Hepatic stellate cell (primary cell): ENCODE measurements at regions not wholly inside any gene's neighbourhood (a gene's known extent, or its start where the extent isn't known, plus 50 kb on each side); places are given as distances from the start of the nearest gene placed in this dataset.

Experiments used
- DNase-seq: peaks from one replicate; pipeline ENCODE4 v3.0.0; 2011; ENCODE audit warnings: low spot score

GRCh38 chr3:147851062-147851461 is 441.9 kb downstream of the ZIC1 start:
- no peak for DNase-seq

DNA sequence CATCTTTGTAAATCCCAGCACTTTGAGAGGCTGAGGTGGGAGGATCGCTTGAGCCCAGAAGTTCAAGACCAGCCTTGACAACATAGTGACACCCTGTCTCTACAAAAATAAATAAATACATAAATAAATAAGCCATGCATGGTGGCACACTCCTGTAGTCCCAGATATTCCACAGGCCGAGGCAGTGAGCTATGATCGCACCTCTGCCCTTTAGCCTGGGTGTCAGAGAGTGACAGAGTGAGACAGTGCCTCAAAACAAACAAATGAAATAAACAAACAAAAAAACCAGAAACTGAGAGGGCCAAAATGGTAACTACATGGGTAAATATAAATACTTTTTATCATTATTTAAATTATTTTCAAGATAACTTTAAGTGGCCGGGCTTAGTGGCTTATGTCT is 445.4 kb downstream of the ZIC1 start:
- no peak for DNase-seq

DNA sequence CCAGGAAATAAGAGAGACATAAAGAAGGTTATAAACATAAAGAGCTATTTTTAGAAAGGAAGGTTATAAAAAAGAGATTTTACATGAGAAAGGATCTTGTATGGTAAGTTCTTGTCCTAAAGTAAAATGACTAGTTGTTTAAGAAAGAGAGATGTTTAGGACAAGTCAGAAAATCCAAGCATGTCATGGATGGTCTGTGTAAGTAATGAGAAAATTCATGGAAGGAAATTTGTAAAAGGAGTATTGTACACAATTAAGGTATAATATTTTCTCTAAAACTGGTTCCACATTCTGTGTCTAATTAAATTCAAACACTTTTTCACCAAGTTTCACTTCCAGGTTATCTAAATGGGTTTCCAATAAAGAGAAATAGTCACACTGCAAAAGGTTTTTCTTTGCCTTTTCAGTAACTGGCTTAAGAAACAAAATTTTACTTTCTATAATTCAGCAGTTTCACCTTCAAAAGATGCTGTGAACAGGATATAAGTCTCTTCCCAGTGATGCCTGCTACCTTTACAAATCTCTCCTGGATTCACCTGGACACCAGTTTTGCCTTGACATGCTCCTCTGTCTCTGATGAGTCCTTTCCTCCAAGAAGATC is 455.7 kb downstream of the ZIC1 start:
- DNase-seq, result no peak

DNA sequence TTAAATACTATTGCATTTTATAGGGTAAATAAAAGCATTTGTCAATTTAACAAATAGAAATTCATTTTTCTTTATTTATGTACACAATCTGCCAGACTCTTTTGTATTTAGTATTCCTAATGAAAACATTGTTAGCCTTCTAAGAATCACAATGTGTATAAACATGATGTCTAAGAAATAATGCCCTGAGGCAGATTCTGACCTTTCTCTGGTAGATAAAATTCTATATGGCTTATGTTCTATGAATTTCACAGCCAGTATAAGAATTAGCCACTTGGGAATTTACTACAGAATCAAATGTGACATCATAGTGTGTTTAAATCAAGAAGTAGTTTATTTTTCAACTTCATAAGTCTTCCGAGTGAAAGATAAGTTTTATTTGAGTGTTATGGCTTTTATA is 457.4 kb downstream of the ZIC1 start:
- no peak for DNase-seq

- no peak for DNase-seq
These were observed 463.4 kb downstream of the ZIC1 start for GRCh38 chr3:147872568-147872967.

- DNase-seq, result no peak
These were observed 466.3 kb downstream of the ZIC1 start for GRCh38 chr3:147875498-147875897.

DNA sequence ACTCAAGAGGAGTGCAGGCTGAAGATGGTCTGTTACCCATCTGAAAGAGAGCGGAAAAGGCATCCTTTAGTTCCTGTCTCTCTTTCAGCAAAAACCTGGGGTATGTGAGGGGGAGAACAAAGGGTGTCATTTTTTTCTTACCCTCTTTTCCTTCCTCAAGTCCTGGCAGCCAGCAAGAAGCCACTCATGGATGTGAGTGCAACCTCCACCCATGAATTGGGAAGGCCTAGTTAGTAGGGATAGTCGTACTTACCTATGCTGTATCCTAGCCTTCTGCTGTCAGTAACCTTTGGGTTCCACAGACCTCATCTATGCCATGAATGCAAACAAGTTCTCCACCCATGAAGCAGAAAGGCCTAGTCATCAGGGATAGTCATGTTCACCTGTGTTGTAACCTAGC is 472.8 kb downstream of the ZIC1 start:
- no peak for DNase-seq

DNA sequence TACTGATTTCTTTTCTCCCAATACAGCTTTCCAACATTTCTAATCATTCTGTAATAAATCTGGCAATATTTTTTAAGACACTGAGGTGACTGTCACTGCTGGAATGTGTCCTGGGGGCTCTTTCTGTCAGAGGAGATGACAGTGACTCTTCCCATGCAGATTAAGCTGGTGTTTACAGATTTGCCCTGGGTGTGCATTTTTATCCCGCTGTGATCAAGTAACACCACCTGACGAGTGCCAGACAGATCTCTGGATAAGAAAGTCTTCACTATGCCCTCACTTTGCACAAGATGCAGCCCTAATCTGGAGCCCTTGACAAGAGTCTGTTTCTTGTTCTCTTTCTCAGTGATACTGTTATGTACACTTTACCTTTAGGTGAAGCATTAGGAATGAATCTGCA is 477.7 kb downstream of the ZIC1 start:
- no peak for DNase-seq

DNA sequence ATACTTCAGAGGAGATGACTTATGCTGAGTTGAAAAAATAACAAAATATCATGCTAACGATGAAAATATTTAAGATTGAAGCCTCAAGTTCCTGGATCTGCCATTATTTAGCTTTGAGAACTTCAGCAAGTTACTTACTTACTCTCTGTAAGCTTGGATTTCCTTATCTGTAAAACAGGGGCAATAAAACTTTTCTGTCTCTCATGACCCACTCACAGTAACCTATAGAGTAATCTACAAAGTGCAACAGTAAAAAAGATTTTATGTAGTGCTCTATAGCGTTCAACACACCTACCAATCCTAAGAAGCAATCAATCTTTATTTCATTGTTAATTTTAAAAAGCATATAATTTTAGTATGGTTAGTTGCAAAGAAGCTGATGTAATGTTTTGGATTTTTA is 478.6 kb downstream of the ZIC1 start:
- DNase-seq, result no peak

DNA sequence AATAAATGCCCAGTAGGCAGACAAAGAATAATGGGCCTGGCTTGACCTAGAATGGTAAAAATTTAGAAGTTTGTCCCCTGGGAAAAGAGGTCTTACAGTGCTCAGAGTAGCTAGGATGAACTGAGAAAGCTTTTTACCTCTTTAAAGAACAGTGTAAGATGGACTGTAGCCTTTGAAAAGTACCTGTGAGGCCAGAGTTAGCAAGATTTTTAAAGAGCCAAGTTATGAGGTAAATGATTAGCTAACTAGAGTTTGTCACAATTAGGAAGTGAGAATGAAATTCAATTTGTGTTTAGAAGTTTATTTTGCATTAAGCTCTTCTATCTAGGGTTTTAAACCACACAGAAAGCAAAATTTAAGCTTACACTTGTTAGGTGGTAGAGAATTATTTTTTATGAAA is 480.9 kb downstream of the ZIC1 start:
- no peak for DNase-seq

- no peak for DNase-seq
These were observed 486.3 kb downstream of the ZIC1 start for GRCh38 chr3:147895509-147895908.

DNA sequence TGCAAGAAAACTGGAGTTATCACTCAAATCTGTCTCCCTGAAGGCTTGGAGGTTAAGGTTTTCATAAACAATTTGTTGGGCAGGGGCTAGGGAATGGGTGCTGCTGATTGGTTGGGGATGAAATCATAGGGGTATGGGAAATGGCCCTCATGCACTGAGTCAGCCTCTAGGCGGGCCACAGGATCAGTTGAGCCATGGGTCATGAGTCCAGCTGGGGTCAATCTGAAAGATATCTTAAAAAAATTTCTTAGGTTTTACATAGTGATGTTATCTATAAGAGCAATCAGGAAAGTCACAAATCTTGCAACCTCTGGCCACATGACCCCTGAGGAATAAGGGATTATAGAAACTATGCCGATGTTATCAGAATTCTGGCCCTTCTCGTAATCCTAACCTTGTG is 491.7 kb downstream of the ZIC1 start:
- DNase-seq, result no peak

GRCh38 chr3:147903026-147903425 is 493.9 kb downstream of the ZIC1 start:
- DNase-seq, result no peak

DNA sequence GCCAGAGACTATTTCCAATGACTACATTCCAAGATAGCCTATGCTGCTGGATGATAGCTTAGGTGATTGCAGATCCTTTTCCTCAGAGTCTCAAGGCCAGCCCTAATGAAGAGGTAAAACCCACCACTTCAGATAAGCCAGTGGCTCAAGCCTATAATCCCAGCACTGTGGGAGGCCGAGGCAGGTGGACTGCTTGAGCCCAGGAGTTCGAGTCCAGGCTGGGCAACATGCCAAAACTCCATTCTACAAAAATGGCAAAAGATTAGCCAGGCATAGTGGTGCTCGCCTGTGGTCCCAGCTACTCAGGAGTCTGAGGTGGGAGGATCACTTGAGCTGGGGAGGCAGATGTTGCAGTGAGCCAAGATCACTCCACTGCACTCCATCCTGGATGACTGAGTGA is 495.3 kb downstream of the ZIC1 start:
- no peak for DNase-seq

DNA sequence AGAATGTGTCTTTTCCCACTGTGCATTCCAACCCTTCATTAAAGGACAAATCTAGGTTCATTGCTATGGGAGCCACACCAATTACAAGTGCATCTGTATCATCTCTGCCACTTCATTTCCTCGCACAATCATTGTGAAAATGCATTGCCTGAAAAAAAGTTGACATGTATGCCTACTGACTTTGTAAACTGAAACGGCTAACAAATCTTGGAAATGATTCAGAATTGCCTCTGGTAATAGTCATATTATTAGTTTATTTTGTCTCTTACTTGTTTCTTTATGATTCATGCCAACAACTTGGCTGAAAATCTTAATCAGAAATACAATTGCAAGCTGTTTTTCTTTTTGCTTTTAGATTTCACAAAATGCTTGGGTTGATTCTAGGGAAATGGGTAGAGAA is 497.1 kb downstream of the ZIC1 start:
- DNase-seq, result no peak

DNA sequence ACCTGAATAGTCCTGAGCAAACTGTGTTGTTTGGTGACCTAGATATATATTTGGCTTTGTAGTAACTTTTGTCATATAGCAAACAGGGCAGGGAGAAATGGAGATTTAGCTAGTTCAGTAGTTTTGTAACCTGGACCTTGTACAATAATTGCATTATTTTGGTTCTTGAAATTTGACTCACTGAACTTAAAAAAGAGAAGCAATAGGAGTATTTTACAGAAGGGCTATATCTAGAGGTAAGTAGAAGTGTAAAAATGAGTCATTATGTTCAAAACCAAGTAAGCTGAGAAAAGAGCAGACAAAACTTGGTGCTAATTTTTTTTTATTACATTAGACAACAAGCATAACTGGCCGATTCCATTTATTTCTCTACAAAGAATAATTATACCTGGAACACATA is 505.4 kb downstream of the ZIC1 start:
- DNase-seq, result no peak

GRCh38 chr3:147915057-147915456 is 505.9 kb downstream of the ZIC1 start:
- DNase-seq, result no peak

- DNase-seq, result no peak
These were observed 510.3 kb downstream of the ZIC1 start for GRCh38 chr3:147919496-147919895.

- DNase-seq, result no peak
These were observed 511.9 kb downstream of the ZIC1 start for GRCh38 chr3:147921051-147921450.

GRCh38 chr3:147924755-147925154 is 515.6 kb downstream of the ZIC1 start:
- no peak for DNase-seq

- no peak for DNase-seq
These were observed 516.1 kb downstream of the ZIC1 start for GRCh38 chr3:147925272-147925671.

GRCh38 chr3:147930232-147930807 is 521.2 kb downstream of the ZIC1 start:
- no peak for DNase-seq

GRCh38 chr3:147934451-147935180 is 525.5 kb downstream of the ZIC1 start:
- no peak for DNase-seq

DNA sequence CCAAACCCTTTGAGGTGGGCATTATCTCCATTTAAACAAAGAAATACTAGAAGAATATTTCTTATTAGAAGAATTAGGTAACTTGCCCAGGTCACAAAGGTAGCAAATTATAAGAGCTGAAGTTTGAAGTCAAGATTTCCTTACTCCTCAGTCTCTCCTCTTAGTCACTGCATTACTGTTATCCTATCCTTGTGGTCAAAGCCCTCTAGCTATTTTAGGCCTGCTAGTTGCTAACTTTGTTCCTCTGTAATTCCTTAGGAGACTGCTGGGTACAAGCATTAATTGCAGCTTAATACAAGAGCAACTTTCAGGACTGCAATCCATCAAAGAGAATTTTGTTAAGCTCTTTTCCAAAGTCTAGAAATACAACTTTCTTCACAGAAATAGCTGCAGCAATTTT is 528.2 kb downstream of the ZIC1 start:
- no peak for DNase-seq
